ENCODE measurements at regions not wholly inside any gene's neighbourhood (a gene's known extent, or its start where the extent isn't known, plus 50 kb on each side); places are given as distances from the start of the nearest gene placed in this dataset.

DNA sequence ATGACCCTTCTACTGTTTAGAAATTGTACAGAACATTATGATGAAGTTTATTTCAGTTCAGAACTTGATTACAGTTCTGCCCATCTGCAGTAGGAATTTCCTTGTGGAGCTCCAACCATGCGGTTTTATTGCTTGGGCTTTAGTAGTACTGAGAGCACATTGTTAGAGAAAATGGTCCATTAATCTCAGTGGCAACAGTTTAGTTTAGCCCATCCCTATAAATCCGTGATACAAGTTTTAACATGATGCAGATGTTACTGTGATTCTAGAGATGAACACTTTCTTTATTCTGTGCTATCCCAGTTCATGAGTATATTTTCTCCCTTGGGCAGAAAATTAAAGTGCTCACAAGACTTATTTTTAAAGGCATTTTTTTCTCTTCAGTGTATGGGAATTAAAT, 84.8 kb upstream of the FZD8 start:
- no peak for TF ChIP-seq CTCF (conservative IDR thresholded peaks at IDR 0.05)
- no peak for TF ChIP-seq ZFX (IDR thresholded peaks at IDR 0.05)

Measured in C4-2B (cell line).